ENCODE measurements at regions not wholly inside any gene's neighbourhood (a gene's known extent, or its start where the extent isn't known, plus 50 kb on each side); places are given as distances from the start of the nearest gene placed in this dataset.

- DNase-seq: no peak
These were observed 138.8 kb upstream of the COL5A1 start for GRCh38 chr9:134502809-134503211.

DNA sequence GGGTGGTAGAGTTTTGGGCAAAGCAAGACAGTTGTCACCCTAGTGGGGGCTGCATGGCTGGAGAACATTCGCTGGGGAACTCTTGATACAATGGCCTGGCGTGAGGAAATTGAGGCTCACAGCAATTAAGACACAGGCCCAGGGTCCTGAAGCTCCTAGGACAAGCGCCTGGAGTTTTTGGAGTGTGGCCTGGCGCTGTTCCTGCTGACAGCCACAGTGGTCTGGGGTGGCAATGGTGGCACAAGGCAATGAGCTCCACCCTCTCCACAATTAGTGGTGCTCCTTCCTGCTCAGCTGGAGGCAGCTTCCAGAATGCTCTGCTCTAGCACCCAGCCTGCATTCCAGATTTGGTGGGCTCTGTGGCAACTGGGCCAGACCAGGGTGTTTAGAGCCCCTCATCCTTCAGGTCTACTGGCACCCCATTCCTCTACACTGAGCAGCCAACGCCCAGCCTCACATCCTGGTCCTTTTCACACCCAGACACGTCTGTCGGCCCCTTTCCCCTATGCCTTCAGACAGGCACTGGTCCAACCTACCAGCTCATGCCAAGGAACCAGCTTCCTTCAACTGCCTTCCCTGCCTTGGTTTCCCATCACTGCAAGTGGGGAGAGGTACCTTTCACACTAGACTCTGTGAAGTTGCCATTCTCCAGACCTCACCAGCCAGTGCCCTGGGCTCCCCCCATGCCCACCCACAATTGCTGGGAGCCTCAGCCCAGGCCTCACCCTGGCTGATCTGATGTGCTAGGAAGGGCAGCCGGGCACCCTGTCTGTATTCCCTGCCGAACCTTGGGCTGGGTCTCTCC is 138.1 kb upstream of the COL5A1 start:
- no peak for DNase-seq

GRCh38 chr9:134504106-134504385 is 137.6 kb upstream of the COL5A1 start:
- no peak for DNase-seq

DNA sequence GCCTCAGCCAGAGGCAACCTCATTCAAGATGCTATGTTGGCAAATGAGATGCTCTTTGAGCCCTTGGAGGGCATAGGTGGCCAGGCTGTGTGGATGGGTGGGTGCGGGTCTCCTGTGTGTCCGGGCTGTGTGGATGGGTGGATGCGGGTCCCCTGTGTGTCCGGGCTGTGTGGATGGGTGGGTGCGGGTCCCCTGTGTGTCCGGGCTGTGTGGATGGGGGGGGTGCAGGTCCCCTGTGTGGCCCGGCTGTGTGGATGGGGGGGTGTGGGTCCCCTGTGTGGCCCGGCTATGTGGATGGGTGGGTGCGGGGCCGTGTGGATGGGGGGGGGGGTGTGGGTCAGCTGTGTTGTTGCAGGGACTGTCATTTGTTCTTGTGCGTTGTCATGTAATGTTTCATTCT is 136.6 kb upstream of the COL5A1 start:
- no peak for DNase-seq

- no peak for DNase-seq
These were observed 132.3 kb upstream of the COL5A1 start for GRCh38 chr9:134509281-134509680.

GRCh38 chr9:134509817-134510216 is 131.8 kb upstream of the COL5A1 start:
- no peak for DNase-seq

DNA sequence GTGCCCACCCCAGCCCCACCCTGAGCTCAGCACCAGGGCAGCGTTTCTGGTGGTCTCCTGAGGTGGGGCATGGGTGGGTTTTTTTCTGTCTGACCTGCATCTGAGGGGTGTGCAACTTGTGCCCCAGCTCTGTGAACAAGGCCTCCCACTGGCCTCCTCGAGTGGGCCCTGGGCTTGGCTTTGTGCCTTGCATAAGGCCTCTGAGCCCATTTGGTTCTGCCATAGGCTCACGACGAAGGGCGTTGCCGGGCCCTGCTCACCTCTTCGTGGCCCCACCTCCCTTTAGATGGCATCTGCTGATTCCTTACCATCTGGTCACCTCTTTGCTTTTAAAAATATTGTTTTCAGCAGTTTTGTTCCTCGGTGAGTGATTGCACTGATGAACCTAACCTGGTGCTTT is 127.1 kb upstream of the COL5A1 start:
- DNase-seq: no peak

GRCh38 chr9:134515026-134515821 is 126.4 kb upstream of the COL5A1 start:
- DNase-seq: no peak

GRCh38 chr9:134516464-134516863 is 125.1 kb upstream of the COL5A1 start:
- DNase-seq: no peak

DNA sequence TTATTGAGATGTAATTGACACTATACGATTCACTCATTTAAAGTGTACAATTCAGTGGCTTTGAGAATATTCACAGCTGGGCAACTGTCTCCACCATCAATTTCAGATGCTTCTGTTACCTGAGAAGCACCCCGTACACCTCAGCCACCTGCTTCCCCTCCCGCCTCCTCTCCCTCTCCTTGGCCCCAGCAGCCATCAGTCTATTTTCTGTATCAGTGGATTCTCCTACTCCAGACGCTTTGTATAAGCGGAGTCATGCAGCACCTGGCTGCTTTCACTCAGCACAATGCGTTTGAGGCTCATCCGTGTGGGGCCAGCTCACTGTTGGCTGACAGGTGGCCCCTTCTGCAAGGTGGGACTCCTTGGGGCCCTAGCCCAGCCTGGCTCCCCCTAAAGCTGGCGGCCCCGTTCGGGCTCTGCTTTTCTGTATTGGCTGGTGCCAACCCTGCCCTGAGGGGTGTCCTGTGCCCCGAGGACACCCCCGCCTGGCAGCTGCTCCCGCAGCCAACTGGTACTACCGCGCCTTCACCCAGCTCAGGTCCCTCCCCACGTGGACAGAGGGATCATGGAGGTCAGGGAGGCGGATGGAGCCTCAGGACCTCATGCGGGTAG is 124.4 kb upstream of the COL5A1 start:
- no peak for DNase-seq

DNA sequence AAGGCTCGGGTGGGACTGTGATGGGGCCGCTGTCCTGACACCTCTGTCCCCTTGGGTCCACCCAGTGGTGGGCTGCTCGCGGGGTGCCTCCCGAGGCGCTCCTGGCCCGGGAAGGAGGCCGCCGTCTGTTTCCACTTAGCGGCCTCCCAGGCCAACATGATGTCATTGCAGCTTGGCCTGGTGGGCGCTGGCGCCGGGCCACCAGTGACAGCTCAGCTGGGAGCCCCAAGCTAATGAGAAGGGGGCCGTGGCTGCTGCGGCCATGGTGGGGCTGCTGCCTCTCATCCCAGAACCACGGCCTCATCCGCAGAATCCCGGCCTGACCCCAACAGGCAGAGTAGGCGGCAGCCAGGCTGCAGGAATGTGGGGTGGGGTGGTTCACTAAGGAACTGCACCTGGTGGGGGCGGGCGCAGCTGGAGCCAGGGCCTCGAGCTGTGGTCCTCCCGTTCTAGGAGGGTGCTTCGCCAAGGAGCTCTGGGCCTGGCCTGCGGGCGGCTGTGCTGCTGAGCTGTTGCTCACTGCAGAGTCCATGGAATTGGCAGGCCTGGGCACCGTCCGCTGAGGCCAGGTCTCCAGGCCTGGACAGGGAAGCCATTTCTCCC is 123.5 kb upstream of the COL5A1 start:
- no peak for DNase-seq

- DNase-seq: no peak
These were observed 122.1 kb upstream of the COL5A1 start for GRCh38 chr9:134519375-134520070.

GRCh38 chr9:134521817-134522501 is 119.6 kb upstream of the COL5A1 start:
- no peak for DNase-seq

DNA sequence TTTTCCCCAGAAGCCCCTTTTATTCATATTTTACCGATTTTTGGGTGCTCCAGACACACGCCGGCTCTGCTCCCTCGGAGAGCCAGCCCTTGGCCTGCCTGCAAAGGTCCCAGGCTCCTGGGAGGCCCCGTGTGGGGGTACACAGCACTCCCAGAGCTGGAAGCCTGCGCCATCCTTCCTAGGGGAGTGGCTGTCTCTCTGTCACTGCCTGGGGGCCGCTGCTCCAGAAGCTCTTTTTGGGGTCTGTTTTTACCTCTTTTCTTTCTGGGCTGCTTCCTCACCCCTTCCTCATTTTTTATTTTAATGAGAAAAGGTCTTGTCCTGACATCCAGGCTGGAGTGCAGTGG is 119.1 kb upstream of the COL5A1 start:
- DNase-seq: no peak

- no peak for DNase-seq
These were observed 118.6 kb upstream of the COL5A1 start for GRCh38 chr9:134522976-134523375.

- DNase-seq: no peak
These were observed 116.4 kb upstream of the COL5A1 start for GRCh38 chr9:134525070-134525815.

DNA sequence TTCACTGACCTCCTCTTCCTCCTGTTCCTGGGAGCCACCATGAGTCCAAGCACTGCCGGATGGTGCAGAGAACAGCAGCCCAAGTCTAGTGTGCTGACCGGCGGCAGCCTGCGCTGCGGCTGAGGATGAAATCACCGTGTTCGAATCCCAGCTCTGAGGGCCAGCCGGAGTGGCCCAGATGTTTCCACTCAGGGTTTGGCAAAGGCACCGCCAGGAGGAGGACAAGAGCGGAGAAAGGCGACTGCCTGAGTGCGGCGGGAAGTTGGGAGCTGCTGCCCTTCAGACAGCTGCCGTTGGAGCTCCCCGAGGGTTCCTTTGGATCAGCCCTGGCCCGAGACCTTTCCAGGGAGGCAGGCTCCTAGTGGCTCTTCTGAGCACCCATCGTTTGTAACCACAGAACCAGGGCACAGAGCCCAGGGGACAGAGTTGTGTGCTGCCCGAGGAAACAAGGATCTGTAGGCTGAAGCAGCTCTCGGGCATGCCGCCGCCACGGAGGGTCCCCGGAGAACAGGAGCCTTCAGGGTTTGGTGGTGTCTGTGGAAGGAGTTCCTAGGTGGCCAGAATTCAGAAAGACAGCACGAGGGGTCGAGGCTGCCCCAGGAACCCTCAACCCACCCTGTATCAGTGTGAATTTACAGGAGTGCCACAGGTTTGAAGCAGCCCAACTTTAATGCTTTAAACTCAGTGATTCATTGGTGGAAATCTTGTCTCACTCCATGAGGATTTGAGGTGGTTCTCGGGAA is 115.6 kb upstream of the COL5A1 start:
- no peak for DNase-seq

GRCh38 chr9:134526584-134527477 is 114.8 kb upstream of the COL5A1 start:
- no peak for DNase-seq

- no peak for DNase-seq
These were observed 110.9 kb upstream of the COL5A1 start for GRCh38 chr9:134530724-134531123.

All from activated T-cell treated with anti-CD3 and anti-CD28 coated beads, Interleukin-2, amount 50 U/mL, for 48 hours (primary cell).